Gastroesophageal sphincter (tissue), 3 donors: ENCODE measurements at regions not wholly inside any gene's neighbourhood (a gene's known extent, or its start where the extent isn't known, plus 50 kb on each side); places are given as distances from the start of the nearest gene placed in this dataset.

ENCODE experiments used
- POLR2A ChIP-seq, 2 donors: fragments of 450-650 bp; IDR thresholded peaks; one replicate each; pipeline ENCODE4 v1.6.1; 2017; ENCODE audit warnings: antibody characterized with exemption in 2 of 2, mild to moderate bottlenecking in 2 of 2, moderate library complexity in 1 of 2
- POLR2AphosphoS5 ChIP-seq: sonication (generic); formaldehyde crosslinking; IDR thresholded peaks from one replicate; pipeline ENCODE4 v1.6.1; 2017; ENCODE audit warnings: antibody characterized with exemption
- TF ChIP-seq, protein P1 (sequence below), 4 experiments: fragments of 200-600 bp in 2 of 4; fragments of 450-650 bp in 2 of 4; sonication (generic) in 1 of 4; IDR thresholded peaks; one replicate each; pipeline ENCODE4 v1.5.1; 2017 to 2019; ENCODE audit warnings: antibody characterized with exemption in 4 of 4, mild to moderate bottlenecking in 2 of 4, moderate library complexity in 2 of 4

- TF ChIP-seq POLR2A (IDR thresholded peaks at IDR 0.05) (no peak), POLR2AphosphoS5 (no peak)
- TF ChIP-seq, protein P1, sequence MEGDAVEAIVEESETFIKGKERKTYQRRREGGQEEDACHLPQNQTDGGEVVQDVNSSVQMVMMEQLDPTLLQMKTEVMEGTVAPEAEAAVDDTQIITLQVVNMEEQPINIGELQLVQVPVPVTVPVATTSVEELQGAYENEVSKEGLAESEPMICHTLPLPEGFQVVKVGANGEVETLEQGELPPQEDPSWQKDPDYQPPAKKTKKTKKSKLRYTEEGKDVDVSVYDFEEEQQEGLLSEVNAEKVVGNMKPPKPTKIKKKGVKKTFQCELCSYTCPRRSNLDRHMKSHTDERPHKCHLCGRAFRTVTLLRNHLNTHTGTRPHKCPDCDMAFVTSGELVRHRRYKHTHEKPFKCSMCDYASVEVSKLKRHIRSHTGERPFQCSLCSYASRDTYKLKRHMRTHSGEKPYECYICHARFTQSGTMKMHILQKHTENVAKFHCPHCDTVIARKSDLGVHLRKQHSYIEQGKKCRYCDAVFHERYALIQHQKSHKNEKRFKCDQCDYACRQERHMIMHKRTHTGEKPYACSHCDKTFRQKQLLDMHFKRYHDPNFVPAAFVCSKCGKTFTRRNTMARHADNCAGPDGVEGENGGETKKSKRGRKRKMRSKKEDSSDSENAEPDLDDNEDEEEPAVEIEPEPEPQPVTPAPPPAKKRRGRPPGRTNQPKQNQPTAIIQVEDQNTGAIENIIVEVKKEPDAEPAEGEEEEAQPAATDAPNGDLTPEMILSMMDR (IDR thresholded peaks at IDR 0.05): no peak
These were observed 518.1 kb upstream of the NR5A2 start for GRCh38 chr1:199509456-199509855.
